ENCODE measurements at regions not wholly inside any gene's neighbourhood (a gene's known extent, or its start where the extent isn't known, plus 50 kb on each side); places are given as distances from the start of the nearest gene placed in this dataset.

DNA sequence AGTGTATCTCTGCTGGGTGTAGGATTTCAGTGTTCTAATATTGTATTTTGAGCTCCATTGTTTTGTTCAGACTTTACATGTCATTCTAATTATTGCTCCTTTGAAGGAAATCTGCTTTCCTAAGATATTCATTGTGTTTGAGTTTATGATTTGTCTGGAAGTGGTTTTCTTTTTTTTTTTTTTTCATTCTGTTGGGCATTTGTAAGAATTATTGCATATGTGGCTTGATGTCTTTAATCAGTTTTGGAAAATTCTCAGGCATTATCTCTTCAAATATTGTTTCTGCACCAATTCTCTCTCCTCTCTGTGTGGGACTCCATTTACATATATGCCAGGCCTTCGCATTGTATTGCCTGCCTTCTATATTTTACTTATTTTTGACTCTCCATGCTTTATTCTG is 65.8 kb upstream of the RNU6-1 start:
- TF ChIP-seq, protein P1, sequence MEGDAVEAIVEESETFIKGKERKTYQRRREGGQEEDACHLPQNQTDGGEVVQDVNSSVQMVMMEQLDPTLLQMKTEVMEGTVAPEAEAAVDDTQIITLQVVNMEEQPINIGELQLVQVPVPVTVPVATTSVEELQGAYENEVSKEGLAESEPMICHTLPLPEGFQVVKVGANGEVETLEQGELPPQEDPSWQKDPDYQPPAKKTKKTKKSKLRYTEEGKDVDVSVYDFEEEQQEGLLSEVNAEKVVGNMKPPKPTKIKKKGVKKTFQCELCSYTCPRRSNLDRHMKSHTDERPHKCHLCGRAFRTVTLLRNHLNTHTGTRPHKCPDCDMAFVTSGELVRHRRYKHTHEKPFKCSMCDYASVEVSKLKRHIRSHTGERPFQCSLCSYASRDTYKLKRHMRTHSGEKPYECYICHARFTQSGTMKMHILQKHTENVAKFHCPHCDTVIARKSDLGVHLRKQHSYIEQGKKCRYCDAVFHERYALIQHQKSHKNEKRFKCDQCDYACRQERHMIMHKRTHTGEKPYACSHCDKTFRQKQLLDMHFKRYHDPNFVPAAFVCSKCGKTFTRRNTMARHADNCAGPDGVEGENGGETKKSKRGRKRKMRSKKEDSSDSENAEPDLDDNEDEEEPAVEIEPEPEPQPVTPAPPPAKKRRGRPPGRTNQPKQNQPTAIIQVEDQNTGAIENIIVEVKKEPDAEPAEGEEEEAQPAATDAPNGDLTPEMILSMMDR (IDR thresholded peaks at IDR 0.05) = no peak
- TF ChIP-seq EZH2 (IDR thresholded peaks at IDR 0.05; ENCODE audit: borderline replicate concordance, insufficient read depth, low read depth, low read length, poor library complexity, severe bottlenecking) = no peak
